NCI-H1694 treated with DMSO at 0.1 percent for 48 hours (cell line): ENCODE measurements at regions not wholly inside any gene's neighbourhood (a gene's known extent, or its start where the extent isn't known, plus 50 kb on each side); places are given as distances from the start of the nearest gene placed in this dataset.
A peak's percentile ranks its signal among the peaks of the same experiment; 100 is the strongest.

ENCODE experiments used
- DNase-seq: peaks from one replicate; lab custom pipeline; 2025; lab: John Stamatoyannopoulos, UW

DNA sequence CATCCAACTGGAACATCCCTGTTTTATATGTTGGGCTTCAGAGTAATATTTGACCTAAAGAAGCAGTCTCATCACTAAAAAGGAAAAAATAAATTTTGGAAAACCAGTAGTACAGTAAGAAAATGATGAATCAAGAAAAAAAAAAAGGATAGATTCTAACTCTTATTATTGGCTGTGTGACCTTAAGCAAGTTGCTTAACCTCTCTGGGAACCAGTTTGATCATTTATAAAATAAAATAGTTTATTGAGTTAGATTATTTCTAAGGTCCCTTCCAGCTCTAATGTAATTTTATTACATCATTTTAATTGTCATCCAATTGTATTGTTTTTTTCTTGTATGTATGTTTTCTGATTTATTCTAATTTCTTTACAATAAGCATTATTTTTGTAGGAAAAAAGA is 127.0 kb downstream of the PRELID2 start:
- DNase-seq, result no peak

DNA sequence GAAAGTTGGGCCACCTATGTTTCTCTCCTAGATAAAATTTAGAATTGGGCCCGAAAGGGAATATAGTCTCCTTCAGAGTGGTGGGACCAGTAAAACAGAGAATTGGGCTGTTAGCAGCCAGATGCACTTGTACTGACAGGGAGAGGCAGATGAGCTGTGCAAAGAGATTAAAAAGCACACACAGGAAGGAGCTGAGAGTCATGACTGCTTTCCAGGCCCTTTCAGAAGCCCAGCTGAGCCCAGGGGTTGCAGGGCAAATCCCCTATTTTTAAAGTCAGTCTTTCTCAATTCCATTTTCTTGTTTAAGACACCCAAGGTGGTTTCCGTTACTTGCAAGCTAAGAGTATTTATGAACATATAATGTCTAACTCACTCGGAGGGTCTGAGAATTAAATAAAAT is 130.4 kb downstream of the PRELID2 start:
- DNase-seq, result no peak

DNA sequence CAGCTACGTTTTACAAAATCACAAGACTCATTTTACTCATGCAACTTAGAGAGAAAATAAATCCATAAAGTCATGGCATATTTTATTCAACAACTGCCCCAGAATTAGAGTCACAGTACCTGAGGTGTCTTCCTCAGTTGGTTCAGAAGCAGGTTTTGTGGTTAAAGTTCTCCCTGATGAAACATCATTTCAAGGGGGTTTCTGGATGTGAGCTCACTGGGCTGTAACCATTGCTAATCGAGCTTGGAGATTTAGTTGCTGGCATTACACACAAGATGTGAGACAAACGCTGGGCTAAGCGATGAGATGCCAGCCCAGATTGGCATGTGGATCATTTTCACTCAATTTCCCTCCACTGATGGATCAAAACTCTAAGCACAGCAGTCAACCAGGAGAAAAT is 131.3 kb downstream of the PRELID2 start:
- no peak for DNase-seq

DNA sequence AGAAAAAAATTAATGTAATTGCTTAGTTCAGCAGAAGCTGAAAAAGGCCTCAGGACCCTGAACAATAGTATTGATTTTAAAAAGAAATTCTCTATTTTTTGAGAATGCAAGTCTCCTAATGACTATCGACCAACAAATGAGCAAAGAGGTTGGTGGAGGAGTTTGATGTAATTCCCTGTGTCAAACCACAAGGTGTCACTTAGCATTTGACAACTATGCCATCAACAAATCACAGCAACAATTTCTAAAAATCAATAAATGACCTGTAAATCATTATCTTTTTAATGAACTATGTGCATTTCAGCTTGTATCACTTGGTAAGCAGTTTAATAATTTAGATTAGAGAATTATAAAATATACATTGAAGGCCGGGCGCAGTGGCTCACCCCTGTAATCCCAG is 133.7 kb downstream of the PRELID2 start:
- no peak for DNase-seq

DNA sequence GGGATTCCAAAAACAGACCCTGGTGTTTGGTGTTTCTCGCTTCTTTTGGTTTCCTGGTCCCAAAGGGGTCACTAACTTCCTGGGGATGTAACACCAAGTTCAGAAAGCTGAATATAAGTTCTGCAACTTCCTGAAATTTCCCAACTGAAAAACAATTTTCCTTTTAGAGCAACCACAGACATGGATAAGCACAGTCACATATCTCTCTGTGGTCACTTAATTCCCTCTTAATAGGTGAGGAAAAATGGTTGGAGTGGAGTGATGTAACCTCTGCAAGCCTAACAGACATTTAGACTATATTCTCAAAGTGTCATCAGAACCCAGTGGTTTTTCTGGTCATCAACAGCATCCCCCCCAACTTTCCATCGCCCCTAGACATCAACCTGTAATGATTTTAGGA is 135.3 kb downstream of the PRELID2 start:
- DNase-seq, result no peak

DNA sequence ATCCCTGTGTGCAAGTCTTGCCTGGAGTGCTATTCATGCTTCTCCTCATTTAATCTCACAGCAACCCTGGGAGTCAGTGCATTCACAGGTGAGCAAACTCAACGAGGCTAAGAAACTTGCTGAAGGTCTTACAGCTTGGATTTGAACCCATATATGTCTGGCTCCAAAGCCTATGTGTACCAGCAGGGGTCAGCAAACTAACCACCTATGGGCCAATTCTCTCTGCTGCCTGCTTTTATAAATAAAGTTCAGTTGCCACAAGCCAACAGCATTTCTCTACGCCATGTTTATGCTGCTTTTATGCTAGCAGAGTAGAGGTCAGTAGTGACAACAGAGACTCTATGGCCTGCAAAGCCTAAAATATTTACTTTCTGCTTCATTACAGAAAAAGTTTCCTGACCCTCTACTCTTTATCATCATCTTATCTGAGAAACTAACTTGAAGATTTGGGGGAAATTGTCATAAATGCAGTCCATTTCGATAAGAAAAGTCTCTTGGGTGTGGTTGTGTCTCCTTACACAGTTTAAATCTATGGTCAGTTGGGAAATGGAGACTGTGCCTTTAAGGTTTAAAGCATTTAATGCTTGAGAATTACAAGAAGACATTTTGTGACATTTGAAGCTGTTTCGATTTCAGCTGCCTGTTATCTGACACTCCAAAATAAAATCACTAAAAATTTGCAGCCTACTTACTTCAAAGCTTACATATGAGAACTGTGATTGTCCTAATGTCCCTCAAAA is 137.7 kb downstream of the PRELID2 start:
- no peak for DNase-seq

DNA sequence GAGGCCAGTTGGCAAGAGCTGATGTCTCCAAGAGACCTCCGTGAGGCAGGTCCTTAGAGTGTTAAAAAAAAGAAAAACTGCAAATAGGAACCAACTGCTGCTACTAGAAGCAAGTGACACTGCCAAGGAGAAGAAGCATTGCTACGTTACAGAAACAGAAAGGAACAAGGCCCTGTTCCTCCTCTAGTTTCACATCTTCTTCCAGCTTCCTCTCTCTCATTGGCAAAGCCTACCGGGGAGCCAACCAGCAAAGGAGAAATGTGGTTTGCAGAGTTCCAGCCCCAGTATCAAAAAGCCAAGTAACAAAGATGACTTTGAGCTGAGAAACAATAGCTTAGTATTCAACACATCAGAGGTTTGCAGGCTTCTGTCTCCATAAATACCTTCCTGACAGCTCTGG is 145.9 kb downstream of the PRELID2 start:
- no peak for DNase-seq

DNA sequence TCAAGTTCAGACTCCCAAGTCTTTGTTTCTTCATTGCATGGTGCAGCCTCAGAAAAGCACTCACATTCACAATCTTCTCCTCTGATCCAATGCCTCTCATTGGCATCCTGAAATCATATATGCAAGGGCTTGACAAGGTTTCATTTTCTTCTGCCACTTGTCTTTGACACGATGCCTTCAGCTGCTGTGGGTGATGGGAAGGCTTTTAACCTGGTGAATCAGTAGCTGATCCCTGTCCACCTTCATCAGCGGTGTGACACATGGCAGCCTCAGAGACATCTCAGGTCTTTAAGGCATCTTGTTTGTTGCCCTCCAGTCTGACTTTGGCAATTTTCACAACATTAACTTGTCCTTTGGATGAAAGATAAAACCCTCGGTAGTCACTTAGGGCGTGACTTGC is 147.2 kb downstream of the PRELID2 start:
- DNase-seq, result no peak

DNA sequence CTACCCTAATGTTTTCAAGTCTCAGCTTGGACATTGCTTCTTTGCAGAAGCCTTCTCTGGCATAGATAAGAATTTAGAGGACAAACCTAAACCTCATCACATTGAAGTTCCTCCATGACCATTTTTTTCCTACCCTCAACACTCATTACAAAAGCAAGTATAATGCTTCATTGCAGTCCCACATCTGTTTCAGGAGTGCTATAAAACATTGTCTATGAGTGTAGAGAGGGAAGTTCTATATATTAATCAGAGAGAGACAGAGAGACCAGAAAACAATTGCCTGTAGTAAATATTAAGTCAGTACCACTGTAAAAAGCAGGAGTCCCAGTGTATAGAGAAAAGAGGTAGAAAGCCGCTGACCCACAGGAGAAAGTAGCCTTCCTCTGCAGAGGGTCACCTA is 149.7 kb downstream of the PRELID2 start:
- no peak for DNase-seq

DNA sequence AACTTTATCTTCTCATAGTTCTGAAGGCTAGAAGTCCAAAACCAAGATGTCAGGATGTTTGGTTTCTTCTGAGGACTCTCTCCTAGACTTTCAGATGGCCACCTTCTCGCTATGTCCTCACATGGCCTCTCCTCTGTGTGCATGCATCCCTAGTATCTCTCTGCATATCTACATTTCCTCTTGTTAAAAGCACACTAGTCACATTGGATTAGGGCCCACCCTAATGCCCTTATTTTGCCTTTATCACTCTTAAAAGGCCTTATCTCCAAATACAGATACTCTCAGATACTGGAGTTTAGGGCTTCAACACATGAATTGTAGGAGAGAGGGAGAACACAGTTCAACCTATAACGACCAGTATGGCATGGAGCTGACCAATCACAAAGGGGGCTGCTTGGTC is 151.7 kb downstream of the PRELID2 start:
- no peak for DNase-seq

DNA sequence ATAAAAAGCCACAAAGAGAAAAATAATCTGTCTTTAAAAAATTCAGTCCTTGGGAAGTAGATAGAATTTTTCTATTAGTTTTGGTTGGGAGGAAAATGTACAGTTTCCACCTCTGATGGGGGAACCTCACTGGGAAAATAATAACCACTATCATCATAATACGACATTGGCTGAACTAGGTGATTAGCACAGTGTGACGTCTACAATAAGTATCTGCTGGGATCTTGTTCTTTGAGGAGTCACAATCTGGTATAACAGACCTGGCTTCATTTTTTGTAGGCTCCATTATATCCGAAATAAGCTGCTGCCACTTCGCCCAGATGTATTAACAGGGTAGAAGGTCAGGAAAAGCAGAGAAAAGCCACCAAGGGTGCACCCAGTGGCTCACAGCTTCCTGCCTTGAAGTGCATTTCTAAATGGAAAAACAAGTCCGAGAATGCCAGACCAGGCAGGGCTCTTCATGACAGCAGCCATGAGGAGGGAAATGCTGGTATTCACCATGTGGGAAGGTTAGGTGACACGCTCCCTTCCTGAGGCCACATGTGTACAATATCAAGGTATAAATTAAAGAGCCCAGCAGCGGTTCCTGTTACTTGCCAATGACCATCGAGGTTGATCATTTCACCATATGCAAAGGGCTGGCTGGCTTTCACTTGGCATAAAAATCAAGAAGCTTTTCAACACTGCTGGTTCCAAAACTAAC is 152.8 kb downstream of the PRELID2 start:
- DNase-seq, result no peak

DNA sequence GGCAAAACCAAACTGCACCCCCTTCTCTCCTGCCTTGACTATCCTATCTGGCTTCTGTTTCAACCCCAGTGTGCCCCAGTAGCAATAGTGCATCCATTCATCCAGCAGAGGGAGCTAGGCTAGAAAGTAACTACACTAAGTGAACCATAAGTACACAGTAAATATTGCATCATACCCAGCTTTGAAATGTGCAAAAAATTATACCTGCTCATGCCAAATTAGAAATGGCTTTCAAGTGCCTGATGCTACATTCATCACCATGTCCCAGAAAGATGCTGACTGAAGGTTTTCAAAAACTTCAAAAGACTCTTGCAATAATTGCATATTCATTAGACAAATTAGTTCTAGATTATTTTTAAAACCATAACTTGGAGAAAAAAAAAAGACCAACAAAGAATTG is 153.5 kb downstream of the PRELID2 start:
- peak; percentile 84 for DNase-seq

DNA sequence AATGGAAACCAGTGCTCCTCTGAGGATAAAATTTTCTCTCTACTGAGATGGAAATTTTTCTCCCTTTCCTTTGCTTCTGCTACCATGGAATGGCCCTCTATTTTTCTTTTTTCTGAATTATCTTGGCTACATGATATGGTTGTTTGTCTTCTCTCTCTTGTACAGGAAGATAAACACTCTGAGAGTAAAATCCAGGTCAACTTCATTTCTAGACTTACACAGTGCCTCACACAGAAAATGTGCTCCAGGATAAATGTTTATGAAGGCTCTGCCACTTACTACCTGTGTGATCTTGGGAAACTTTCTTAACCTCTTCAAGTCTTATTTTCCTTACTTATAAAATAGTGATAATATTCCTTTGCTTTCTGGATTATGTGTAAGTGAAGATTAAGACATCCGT is 153.9 kb downstream of the PRELID2 start:
- no peak for DNase-seq

DNA sequence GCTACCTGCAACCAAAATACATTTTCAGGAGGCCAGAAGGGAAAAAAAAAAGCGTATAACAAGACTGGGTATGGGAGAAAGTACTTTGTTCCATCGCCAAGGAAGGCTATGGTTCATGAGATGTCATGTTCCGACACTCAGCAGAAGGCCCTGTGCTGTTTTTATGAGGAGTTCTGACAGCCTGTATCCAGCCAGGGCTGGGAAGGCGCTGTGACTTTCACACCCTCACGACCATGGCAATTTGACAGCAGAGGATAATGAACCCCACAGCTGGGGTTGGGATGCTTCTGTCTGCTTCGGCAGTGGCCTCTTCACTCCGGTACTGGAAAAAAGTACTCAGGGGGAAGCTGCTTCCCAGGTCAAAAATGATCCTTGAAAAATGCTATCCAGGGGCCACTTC is 154.4 kb downstream of the PRELID2 start:
- DNase-seq, result peak; percentile 31

DNA sequence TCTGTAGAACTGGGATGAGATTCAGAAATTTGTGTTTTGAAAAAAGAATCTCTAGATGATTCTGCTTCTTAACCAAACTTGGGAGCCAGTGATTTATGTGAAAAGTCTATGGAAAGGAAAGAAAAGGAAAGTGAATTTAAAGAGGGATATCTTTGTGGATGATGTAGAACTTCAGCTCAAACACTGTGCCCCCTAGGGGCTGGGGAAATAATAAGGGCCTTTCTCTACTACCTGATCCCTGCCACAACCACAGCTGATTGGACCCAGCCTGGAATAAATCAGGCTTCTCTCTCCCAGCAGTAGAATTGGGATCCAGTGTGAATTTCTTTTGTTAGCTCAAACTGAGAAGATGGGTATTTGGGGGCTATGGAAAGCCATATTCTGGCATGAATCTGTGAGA is 155.0 kb downstream of the PRELID2 start:
- peak; percentile 15 for DNase-seq

DNA sequence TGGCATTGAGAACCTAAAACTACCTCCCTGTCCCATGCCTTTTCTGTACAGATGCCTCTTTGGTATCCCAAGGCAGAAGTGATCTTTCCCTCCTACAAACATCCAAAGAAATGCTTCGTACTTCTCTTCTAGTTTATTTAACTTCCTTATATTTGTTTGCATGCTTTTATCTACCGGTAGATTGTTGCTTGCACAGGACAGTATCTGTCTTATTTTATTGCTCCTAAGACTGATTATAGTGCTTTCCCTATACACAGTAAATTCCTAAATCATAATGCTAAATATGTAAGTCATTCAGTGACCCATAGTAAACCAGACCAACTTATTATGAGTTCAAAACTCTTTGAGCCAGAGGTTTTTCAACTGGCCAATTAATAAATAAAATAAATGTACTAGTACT is 156.9 kb downstream of the PRELID2 start:
- DNase-seq, result no peak

DNA sequence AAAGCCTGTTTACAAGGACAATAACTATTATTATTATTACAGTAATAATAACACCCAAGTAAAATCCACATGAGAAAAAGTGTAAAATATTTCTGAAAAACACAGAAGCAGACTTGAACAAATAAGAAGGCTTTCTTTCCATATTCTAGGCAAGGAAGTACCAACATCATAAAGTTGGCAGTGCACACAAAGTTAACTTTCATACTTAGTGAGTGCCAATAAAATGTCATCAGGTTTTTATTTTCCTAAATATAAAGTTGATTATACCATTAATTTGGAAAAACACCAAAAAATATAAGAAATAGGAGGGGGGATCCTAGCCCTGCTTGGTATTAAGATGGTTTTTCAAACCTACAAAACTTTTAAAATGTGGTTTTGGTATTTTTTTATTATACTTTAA is 161.4 kb downstream of the PRELID2 start:
- no peak for DNase-seq

DNA sequence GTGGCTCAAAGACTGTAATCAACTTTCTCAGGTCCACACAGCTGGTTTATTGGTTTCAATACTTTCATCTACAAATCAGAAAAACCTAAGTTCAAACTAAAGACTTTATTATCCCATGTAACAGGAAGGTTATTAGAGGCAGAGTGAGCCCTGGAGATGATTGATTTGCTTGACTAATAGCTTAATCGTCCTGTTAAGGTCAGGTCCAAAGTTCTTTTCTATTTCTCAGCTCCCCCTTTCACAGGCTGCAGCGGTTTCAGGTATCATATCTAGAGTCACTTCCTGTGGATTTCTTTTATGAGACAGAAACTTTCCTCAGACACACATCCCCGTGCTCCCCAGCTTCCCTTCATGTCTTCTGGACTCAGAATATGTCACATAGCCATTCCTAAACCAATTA is 166.4 kb downstream of the PRELID2 start:
- DNase-seq, result no peak

DNA sequence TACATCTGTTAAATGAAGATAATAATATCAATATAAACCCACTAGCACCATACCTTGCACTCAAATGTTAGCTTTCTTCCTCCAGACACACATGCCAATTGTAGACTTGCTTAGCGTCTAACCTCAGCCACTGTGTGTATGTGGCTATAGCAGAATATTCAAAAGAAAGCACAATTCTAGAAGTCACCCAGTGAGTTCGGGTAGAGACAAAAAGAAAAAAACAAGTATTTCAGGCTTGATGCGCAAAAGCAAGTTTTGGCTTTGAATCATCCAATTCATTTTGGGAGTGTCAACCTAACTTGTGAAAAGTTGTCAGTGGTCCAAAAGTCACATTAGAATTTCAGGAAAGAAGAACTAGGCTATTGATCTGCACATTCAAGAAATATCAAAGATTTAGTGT is 167.4 kb downstream of the PRELID2 start:
- DNase-seq, result no peak

DNA sequence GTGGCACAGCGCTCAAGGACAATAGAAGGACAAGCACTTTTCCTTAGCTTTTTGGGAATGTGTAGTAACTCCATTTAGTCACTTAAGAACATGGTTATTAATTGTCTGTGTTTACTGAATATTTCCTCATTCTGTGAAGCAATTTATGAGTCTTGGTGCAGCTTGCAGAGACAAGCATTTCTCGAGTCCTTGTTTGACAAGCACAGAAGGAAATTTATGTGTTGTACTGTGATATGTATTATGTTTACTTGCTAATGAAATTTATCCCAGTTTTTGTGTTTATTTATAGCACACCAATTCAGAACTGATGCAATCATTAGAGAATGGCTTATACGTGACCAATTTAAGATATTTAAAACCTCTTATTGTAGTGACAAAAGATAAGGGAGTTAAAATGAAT is 168.6 kb downstream of the PRELID2 start:
- no peak for DNase-seq

DNA sequence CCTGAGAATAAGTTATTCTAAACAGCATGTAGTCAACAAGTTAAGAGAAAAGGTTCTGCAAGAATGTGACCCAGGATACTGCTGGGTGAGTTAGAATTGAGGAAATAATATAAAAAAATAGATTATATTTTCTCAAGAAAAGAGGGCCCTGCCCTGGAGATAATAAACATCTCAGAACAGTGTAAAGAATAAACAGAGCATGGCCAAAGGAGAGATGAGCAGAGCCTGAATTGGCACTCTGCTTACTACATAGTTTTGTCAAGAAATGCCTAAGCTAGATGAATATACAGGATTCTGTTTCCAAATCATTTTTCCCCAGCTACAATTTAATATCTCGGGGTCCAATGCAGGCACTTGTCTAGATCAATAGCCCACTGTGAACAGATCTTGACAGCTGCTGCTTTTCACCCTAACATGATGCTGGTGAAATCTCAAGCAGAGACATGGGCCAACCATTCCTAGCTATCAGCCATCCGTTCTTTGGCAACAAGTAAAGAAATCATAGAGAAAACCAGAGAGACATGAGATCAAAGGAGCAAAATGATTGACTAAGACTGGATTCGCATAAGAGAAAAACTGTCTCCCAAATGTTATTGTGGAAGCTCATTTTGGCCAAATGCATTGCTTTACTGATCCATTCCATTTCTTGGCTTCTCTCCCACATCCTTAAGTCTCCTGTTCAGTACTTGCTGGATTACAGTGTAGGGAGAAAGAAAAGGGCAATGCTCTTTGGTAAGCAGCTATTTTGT is 173.2 kb downstream of the PRELID2 start:
- DNase-seq, result peak; percentile 16

DNA sequence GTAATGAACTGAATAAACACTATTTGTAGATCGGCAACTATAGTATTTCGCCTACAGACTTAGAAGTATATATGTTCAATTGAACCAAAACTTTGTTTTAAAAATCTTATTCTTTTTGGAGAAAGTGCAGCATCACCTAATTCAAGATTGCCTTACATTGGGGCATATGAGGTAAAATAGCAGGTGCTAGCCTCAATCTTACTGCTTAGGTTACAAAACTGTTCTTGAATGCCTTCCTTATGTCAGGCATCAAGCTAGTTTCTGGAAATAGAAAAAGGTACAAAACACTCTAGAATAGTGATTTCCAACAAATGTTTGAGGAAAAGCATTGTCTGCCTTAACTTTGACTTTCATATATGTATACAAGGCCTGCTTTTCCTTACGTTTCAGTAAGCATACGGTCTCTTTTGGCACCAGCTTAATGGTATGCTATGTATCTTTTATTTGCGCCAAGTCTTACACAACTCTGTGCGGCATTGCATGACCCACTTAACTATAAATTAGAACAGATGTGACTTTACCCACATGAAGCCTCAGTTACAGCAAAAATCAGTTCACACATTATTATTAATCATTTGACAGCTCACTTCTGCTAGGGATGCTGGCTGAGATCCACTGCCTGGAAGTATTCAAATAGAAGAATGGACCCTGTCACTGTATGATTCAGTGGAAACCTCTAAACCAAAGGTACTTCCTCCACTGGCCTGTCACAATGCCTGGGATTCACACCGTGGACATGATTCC is 174.1 kb downstream of the PRELID2 start:
- DNase-seq, result peak; percentile 95

DNA sequence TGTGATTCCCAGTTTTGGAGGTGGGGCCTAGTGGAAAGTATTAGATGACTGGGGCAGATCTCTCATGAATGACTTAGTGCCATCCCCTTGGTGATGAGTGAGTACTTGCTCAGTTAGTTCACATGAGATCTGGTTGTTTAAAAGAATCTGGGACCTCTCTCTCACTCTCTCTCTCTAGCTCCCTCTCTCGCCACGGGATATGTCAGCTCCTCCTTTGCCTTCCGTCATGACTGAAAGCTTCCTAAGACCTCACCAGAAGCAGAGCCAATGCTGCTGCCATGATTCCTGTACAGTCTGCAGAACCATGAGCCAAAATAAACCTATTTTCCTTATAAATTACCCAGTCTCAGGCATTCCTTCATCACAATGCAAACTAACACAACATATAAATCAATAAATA is 176.7 kb downstream of the PRELID2 start:
- DNase-seq, result no peak
